WTC11 (cell line): ENCODE measurements at regions not wholly inside any gene's neighbourhood (a gene's known extent, or its start where the extent isn't known, plus 50 kb on each side); places are given as distances from the start of the nearest gene placed in this dataset.

Experiments
- ATAC-seq: fragments of 200-7000 bp; cut with Tn5 transposase; 2 replicates; pipeline ENCODE4 v1.10.0; 2021; ENCODE audit warnings: mild to moderate bottlenecking, moderate library complexity
- CTCF ChIA-PET: fragments of 300-600 bp; sonication (Branson Sonifier 250); formaldehyde crosslinking; loops from one replicate; lab custom pipeline; 2021; ENCODE audit warnings: antibody characterized with exemption; lab: Charles Lee
- POLR2A ChIA-PET: fragments of 350-600 bp; sonication (Branson Sonifier 250); formaldehyde crosslinking; loops from one replicate; lab custom pipeline; 2021; ENCODE audit warnings: antibody characterized with exemption; lab: Charles Lee
- DNase-seq: peaks from one replicate; pipeline ENCODE4 v3.0.0; 2021; ENCODE audit warnings: low spot score
- H3K27ac Mint-ChIP-seq: 2 replicates; pipeline ENCODE4 v1.8.0; 2021; ENCODE audit warnings: mixed read lengths
- H3K27me3 Mint-ChIP-seq: 2 replicates; pipeline ENCODE4 v1.8.0; 2021; ENCODE audit warnings: low read depth, mild to moderate bottlenecking, moderate library complexity, mixed read lengths
- H3K36me3 Mint-ChIP-seq: 2 replicates; pipeline ENCODE4 v1.8.0; 2021; ENCODE audit warnings: mixed read lengths
- H3K4me1 Mint-ChIP-seq: 2 replicates; pipeline ENCODE4 v1.8.0; 2022; ENCODE audit warnings: mixed read lengths
- H3K4me3 Mint-ChIP-seq: 2 replicates; pipeline ENCODE4 v1.8.0; 2021; ENCODE audit warnings: mild to moderate bottlenecking, moderate library complexity, mixed read lengths
- H3K9me3 Mint-ChIP-seq: 2 replicates; pipeline ENCODE4 v1.8.0; 2021; ENCODE audit warnings: mixed read lengths
- ESRRA ChIP-seq: sonication (generic); formaldehyde crosslinking; IDR thresholded peaks from 2 replicates; pipeline ENCODE4 v1.8.1; 2022; ENCODE audit warnings: mild to moderate bottlenecking, missing genetic modification reagents, borderline replicate concordance
- GRHL2 ChIP-seq: fragments of 250-450 bp; sonication (Bioruptor Pico); IDR thresholded peaks from 2 replicates; pipeline ENCODE4 v1.8.0; 2022; ENCODE audit warnings: mild to moderate bottlenecking, moderate library complexity; ENCODE audit not compliant: insufficient replicate concordance, severe bottlenecking
- JUN ChIP-seq: sonication (generic); formaldehyde crosslinking; IDR thresholded peaks from 2 replicates; pipeline ENCODE4 v1.8.0; 2023; ENCODE audit warnings: mild to moderate bottlenecking, missing genetic modification reagents
- KAT7 ChIP-seq: sonication (generic); formaldehyde crosslinking; IDR thresholded peaks from 2 replicates; pipeline ENCODE4 v1.8.1; 2023; ENCODE audit warnings: missing genetic modification reagents, mild to moderate bottlenecking, borderline replicate concordance
- NFE2L1 ChIP-seq: sonication (generic); formaldehyde crosslinking; IDR thresholded peaks from 2 replicates; pipeline ENCODE4 v1.8.1; 2023; ENCODE audit warnings: missing genetic modification reagents
- NR3C1 ChIP-seq: sonication (generic); formaldehyde crosslinking; conservative IDR thresholded peaks from 2 replicates; pipeline ENCODE4 v1.8.1; 2023; ENCODE audit warnings: low read depth, mild to moderate bottlenecking, missing genetic modification reagents
- SMAD4 ChIP-seq: sonication (generic); formaldehyde crosslinking; IDR thresholded peaks from 2 replicates; pipeline ENCODE4 v1.8.0; 2022; ENCODE audit warnings: mild to moderate bottlenecking, missing genetic modification reagents
- SP1 ChIP-seq: sonication (generic); formaldehyde crosslinking; conservative IDR thresholded peaks from 2 replicates; pipeline ENCODE4 v1.8.1; 2022; ENCODE audit warnings: missing genetic modification reagents
- TEAD4 ChIP-seq: sonication (generic); formaldehyde crosslinking; IDR thresholded peaks from 2 replicates; pipeline ENCODE4 v1.8.0; 2022; ENCODE audit warnings: mild to moderate bottlenecking, missing genetic modification reagents
- USF1 ChIP-seq: sonication (generic); formaldehyde crosslinking; IDR thresholded peaks from 2 replicates; pipeline ENCODE4 v1.8.0; 2022; ENCODE audit warnings: mild to moderate bottlenecking, missing genetic modification reagents
- USF2 ChIP-seq: sonication (generic); formaldehyde crosslinking; IDR thresholded peaks from 2 replicates; pipeline ENCODE4 v1.8.1; 2023; ENCODE audit warnings: mild to moderate bottlenecking, missing genetic modification reagents, moderate library complexity
- ZNF219 ChIP-seq: sonication (generic); formaldehyde crosslinking; IDR thresholded peaks from 2 replicates; pipeline ENCODE4 v1.8.0; 2023; ENCODE audit warnings: missing genetic modification reagents, mild to moderate bottlenecking, borderline replicate concordance
- ZNF396 ChIP-seq: fragments of 250-450 bp; sonication (Bioruptor Pico); IDR thresholded peaks from 2 replicates; pipeline ENCODE4 v1.8.0; 2021; ENCODE audit warnings: mild to moderate bottlenecking, moderate library complexity, borderline replicate concordance
- ZNF416 ChIP-seq: fragments of 250-450 bp; sonication (Bioruptor Pico); IDR thresholded peaks from 2 replicates; pipeline ENCODE4 v1.9.0; 2021; ENCODE audit warnings: mild to moderate bottlenecking, inconsistent platforms
- ZNF423 ChIP-seq: fragments of 250-450 bp; sonication (Bioruptor Pico); IDR thresholded peaks from 2 replicates; pipeline ENCODE4 v2.1.2; 2022; ENCODE audit warnings: mild to moderate bottlenecking, moderate library complexity
- TF ChIP-seq, protein P1 (sequence below): sonication (generic); formaldehyde crosslinking; IDR thresholded peaks from 2 replicates; pipeline ENCODE4 v1.8.1; 2022; ENCODE audit warnings: mild to moderate bottlenecking, missing genetic modification reagents, moderate library complexity, borderline replicate concordance
- TF ChIP-seq, protein P2 (sequence below): fragments of 250-450 bp; sonication (Bioruptor Pico); IDR thresholded peaks from 2 replicates; pipeline ENCODE4 v1.9.0; 2021; ENCODE audit warnings: mild to moderate bottlenecking

GRCh38 chr4:57866468-57867171, 756.4 kb upstream of the IGFBP7 start (continued):
- no peak for TF ChIP-seq ZNF396 (CRISPR knock-in tag)
- no peak for TF ChIP-seq NR3C1 (CRISPR knock-in tag)
- no peak for TF ChIP-seq ESRRA (CRISPR knock-in tag)
- no peak for TF ChIP-seq ZNF423
- TF ChIP-seq, all 79 proteins: peak for 0

- ATAC-seq: no peak
- Mint-ChIP-seq H3K4me1 (no peaks in the 10 kb centered on the region), H3K27me3 (no peaks in the 10 kb centered on the region), H3K27ac (no peak overlapping the region), H3K4me3 (no peak overlapping the region)
- DNase-seq: no peak
- TF ChIP-seq KAT7 (CRISPR knock-in tag) (no peak), ZNF396 (CRISPR knock-in tag) (no peak)
- TF ChIP-seq, all 79 proteins: peak for 0
- POLR2A ChIA-PET: no interaction called here
- H3K9me3 Mint-ChIP-seq: no peaks in the 10 kb centered on the region
- H3K36me3 Mint-ChIP-seq: no peaks in the 10 kb centered on the region
- CTCF ChIA-PET: no interaction called here
These were observed 755.1 kb upstream of the IGFBP7 start for GRCh38 chr4:57865264-57865663.

DNA sequence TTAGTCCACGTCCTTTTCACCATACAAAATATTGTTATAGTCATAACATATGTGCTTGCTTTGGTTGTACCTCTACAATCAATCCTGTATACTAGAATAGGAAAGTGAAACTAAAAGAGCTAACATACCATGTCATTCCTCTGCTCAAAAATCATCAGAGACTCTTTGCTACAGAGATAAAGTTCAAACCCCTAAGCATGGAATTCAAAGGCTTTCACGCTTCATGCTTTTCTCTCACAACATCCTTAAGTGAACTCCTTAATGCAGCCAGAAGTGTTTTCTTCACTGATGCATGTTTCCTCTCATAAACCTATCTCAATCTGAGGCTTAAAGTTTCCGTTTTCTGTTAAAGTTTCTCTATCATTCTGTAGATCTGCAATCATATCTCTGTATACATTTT, 744.6 kb upstream of the IGFBP7 start:
- DNase-seq: no peak
- ATAC-seq: no peak
- H3K27me3 Mint-ChIP-seq: no peaks in the 10 kb centered on the region
- TF ChIP-seq, protein P1, sequence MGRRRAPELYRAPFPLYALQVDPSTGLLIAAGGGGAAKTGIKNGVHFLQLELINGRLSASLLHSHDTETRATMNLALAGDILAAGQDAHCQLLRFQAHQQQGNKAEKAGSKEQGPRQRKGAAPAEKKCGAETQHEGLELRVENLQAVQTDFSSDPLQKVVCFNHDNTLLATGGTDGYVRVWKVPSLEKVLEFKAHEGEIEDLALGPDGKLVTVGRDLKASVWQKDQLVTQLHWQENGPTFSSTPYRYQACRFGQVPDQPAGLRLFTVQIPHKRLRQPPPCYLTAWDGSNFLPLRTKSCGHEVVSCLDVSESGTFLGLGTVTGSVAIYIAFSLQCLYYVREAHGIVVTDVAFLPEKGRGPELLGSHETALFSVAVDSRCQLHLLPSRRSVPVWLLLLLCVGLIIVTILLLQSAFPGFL (CRISPR knock-in tag): no peak
- TF ChIP-seq TEAD4 (CRISPR knock-in tag): no peak
- TF ChIP-seq, protein P2, sequence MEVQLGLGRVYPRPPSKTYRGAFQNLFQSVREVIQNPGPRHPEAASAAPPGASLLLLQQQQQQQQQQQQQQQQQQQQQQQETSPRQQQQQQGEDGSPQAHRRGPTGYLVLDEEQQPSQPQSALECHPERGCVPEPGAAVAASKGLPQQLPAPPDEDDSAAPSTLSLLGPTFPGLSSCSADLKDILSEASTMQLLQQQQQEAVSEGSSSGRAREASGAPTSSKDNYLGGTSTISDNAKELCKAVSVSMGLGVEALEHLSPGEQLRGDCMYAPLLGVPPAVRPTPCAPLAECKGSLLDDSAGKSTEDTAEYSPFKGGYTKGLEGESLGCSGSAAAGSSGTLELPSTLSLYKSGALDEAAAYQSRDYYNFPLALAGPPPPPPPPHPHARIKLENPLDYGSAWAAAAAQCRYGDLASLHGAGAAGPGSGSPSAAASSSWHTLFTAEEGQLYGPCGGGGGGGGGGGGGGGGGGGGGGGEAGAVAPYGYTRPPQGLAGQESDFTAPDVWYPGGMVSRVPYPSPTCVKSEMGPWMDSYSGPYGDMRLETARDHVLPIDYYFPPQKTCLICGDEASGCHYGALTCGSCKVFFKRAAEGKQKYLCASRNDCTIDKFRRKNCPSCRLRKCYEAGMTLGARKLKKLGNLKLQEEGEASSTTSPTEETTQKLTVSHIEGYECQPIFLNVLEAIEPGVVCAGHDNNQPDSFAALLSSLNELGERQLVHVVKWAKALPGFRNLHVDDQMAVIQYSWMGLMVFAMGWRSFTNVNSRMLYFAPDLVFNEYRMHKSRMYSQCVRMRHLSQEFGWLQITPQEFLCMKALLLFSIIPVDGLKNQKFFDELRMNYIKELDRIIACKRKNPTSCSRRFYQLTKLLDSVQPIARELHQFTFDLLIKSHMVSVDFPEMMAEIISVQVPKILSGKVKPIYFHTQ (CRISPR knock-in tag): no peak
- no peak for TF ChIP-seq JUN (CRISPR knock-in tag)
- no peak for TF ChIP-seq USF2 (CRISPR knock-in tag)
- TF ChIP-seq ZNF416 (CRISPR knock-in tag): no peak
- no peak for TF ChIP-seq USF1
- TF ChIP-seq, all 79 proteins: peak for 0
- H3K36me3 Mint-ChIP-seq: no peaks in the 10 kb centered on the region
- POLR2A ChIA-PET: no interaction called here
- CTCF ChIA-PET: no interaction called here
- H3K9me3 Mint-ChIP-seq: peaks cover 5% of the 10 kb centered on the region; the same call in 1 of the 2 replicates
- H3K4me3 Mint-ChIP-seq: no peak overlapping the region
- H3K27ac Mint-ChIP-seq: no peak overlapping the region
- H3K4me1 Mint-ChIP-seq: no peaks in the 10 kb centered on the region

DNA sequence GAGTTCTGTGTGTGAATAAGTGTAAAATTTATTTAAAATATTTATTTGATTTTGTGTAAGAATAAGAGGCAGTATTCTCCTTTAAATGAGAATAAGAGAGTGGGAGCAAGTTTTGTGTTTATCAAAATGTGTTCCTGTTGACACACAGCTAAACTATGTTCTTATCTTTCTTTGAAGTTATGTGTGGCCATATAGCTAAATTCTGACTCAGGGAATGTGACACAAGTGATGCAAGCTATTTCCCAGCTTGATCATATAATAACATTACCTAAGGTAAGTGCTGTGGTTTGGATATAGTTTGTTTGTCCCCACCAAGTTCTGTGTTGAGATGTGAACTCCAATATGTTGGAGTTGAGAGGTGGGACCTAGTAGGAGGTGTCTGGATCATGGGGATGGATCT, 740.0 kb upstream of the IGFBP7 start:
- no peaks in the 10 kb centered on the region for H3K4me1 Mint-ChIP-seq
- H3K4me3 Mint-ChIP-seq: no peak overlapping the region
- TF ChIP-seq GRHL2 (CRISPR knock-in tag): no peak
- TF ChIP-seq SP1: no peak
- TF ChIP-seq SMAD4: no peak
- TF ChIP-seq, protein P2 (CRISPR knock-in tag): no peak
- TF ChIP-seq NFE2L1: no peak
- TF ChIP-seq ZNF219 (CRISPR knock-in tag): no peak
- no peak for DNase-seq
- H3K27ac Mint-ChIP-seq: no peak overlapping the region
- no peaks in the 10 kb centered on the region for H3K9me3 Mint-ChIP-seq
- POLR2A ChIA-PET: no interaction called here
- no peak for ATAC-seq
- no peaks in the 10 kb centered on the region for H3K36me3 Mint-ChIP-seq
- CTCF ChIA-PET: no interaction called here
- H3K27me3 Mint-ChIP-seq: no peaks in the 10 kb centered on the region
